ENCODE measurements at regions not wholly inside any gene's neighbourhood (a gene's known extent, or its start where the extent isn't known, plus 50 kb on each side); places are given as distances from the start of the nearest gene placed in this dataset.

DNA sequence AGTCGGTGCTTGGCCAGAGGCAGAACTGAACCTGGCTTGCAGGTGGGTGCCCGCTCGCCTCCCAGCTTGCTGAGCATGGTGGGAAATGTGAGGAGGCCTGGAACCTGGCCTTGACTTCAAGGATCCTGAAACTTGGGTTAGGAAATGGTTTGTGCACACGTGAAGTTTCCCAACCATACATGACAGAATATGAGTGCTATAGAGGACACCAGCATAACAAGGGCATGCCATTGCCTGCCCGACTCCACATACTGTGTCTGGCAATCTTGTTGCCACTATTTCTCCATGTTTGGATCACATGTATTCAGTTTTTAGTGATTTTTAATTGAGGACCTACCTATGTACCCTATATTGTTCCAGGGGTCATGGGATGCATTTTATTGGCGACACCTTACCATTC is 177.6 kb upstream of the ANKRD55 start:
- no peaks in the 10 kb centered on the region for H3K9me3 ChIP-seq
- no peak for ATAC-seq
- no peak overlapping the region for H3K4me3 ChIP-seq
- no peak overlapping the region for H3K27ac ChIP-seq
- peaks cover 21% of the 10 kb centered on the region for H3K4me1 ChIP-seq
- H3K36me3 ChIP-seq = no peaks in the 10 kb centered on the region
- TF ChIP-seq, protein P1, sequence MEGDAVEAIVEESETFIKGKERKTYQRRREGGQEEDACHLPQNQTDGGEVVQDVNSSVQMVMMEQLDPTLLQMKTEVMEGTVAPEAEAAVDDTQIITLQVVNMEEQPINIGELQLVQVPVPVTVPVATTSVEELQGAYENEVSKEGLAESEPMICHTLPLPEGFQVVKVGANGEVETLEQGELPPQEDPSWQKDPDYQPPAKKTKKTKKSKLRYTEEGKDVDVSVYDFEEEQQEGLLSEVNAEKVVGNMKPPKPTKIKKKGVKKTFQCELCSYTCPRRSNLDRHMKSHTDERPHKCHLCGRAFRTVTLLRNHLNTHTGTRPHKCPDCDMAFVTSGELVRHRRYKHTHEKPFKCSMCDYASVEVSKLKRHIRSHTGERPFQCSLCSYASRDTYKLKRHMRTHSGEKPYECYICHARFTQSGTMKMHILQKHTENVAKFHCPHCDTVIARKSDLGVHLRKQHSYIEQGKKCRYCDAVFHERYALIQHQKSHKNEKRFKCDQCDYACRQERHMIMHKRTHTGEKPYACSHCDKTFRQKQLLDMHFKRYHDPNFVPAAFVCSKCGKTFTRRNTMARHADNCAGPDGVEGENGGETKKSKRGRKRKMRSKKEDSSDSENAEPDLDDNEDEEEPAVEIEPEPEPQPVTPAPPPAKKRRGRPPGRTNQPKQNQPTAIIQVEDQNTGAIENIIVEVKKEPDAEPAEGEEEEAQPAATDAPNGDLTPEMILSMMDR (IDR thresholded peaks at IDR 0.05) = no peak
- intact Hi-C loops (cut with DNase I) = no loop called here
- H3K27me3 ChIP-seq = no peaks in the 10 kb centered on the region
- no peak for DNase-seq

DNA sequence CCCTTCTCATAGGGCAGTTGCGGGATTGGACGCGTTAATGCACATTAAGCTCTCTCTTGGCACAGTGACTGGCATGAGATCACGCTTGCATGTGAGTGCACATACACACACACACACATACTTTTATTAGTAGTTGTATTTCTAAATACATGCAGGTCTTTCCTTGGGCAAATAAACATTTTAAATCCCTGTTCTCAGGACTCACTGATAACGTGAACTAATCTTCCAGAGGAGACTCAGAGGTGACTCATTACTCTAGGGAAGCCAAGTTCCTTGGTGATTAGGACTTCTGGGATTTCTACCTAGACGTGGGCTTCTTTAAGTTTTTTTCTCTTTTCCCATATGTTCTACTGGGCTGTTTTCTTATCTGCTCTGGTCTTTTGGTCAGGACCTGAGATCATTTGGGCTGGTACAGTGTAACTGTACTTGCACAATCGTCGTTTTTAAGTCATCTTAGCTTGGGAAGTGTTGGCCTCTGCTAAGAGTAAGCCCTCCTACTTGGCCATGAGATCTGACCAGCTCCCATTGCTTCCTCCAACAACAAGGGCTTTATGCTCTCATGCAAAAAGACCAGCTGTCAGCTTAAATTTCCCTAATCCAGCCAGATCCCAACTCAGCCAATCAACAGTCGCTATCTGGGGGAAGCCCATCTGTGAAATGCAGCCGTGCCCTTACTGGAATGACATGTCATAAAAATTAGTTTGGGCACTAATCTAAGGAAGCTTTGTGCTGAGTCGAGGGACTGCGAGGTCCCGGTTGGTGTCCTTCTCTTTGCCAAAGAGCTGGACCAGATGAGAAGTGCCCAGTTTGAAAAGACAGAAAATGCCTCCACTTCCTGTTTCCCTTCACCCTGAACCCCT is 176.4 kb upstream of the ANKRD55 start:
- Histone ChIP-seq H3K27ac (no peak overlapping the region), H3K4me1 (peaks cover 14% of the 10 kb centered on the region), H3K27me3 (no peaks in the 10 kb centered on the region), H3K36me3 (no peaks in the 10 kb centered on the region), H3K4me3 (no peak overlapping the region), H3K9me3 (no peaks in the 10 kb centered on the region)
- DNase-seq = no peak
- ATAC-seq = peak; percentile 34
- TF ChIP-seq, protein P1 (IDR thresholded peaks at IDR 0.05) = no peak
- intact Hi-C loops (cut with DNase I) = no loop called here

DNA sequence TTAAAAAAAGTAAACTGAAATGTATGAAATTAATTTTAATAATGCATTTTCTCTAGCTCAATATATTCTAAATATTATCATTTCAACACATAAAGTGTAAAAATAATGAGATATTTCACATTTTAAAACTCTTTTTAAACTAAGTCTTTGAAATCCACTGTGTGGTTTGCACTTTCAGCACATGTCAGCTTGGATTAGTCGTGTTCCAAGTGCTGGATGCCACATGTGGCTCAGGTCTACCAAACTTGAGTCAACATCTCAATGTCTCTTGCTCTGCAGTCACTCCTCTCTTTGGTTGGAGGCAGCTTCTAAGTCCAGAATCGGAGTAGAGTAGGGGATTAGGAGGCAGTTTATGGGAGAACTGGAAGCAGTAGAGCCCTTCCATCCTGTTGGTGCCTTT is 173.7 kb upstream of the ANKRD55 start:
- intact Hi-C loops (cut with DNase I) = no loop called here
- DNase-seq (no peak), ATAC-seq (no peak)
- Histone ChIP-seq H3K27ac (no peak overlapping the region), H3K4me1 (peaks cover 3% of the 10 kb centered on the region), H3K9me3 (no peaks in the 10 kb centered on the region), H3K27me3 (no peaks in the 10 kb centered on the region), H3K36me3 (no peaks in the 10 kb centered on the region), H3K4me3 (no peak overlapping the region)
- TF ChIP-seq, protein P1 (IDR thresholded peaks at IDR 0.05) = no peak

DNA sequence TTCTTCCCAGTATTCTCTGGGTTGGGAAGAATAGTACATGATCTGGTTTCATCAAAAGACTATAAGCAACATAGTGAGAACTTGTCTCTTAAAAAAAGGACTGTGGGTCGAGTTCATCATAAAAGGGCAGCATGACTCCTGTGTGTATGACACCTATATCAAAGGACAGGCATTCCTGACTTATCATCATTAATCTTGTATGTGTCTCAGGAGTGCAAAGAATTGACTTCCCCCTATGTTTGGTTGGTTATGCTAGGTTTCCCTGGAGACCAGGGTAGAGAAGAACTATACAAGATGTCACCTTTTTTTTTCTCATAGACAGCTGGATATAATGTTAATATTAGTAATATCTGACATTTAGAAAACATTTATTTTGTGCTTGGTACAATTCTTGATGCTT is 173.1 kb upstream of the ANKRD55 start:
- no peak overlapping the region for H3K27ac ChIP-seq
- no peaks in the 10 kb centered on the region for H3K27me3 ChIP-seq
- intact Hi-C loops (cut with DNase I) = no loop called here
- TF ChIP-seq, protein P1 (IDR thresholded peaks at IDR 0.05) = no peak
- no peak overlapping the region for H3K4me3 ChIP-seq
- ATAC-seq (no peak), DNase-seq (no peak)
- H3K36me3 ChIP-seq = no peaks in the 10 kb centered on the region
- no peaks in the 10 kb centered on the region for H3K4me1 ChIP-seq
- no peaks in the 10 kb centered on the region for H3K9me3 ChIP-seq

DNA sequence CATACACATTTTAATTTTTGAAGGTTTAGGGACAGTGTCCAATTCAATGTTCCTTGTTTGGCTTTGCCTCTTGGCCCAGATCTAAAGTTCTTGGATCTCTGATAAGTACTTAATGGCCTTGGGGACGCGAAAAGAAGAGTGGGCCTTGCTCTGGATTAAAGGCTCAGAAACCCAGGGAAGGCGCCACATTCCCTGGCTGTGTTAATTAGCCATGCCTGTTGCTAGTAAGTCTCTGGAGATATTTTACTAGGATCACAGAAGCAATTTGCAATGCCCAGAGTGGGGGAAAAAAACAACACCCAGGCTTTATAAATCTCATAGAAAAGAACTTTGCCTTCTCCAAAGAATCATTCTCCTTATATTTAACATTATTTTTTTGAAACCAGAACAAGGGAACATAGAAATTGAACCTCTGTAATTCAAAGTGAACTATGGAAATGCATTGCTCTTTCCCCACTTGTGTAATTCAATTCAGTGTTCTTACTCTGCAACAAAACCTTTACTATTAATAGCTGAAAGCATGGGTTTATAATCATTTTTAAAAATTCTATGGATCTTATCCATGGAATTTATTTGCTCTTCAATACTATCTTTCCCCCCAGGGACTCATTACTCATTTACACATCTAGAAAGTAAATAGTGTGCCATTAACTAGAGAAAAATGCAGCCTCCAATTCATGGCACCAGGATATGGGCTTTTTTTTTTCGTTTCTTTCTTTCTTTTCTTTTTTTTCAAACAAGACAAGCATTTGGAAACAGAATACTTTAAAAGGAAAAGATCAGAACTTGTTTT is 172.2 kb upstream of the ANKRD55 start:
- Histone ChIP-seq H3K36me3 (no peaks in the 10 kb centered on the region), H3K27me3 (no peaks in the 10 kb centered on the region), H3K27ac (no peak overlapping the region), H3K4me1 (no peaks in the 10 kb centered on the region), H3K9me3 (no peaks in the 10 kb centered on the region), H3K4me3 (no peak overlapping the region)
- TF ChIP-seq, protein P1 (IDR thresholded peaks at IDR 0.05) = no peak
- intact Hi-C loops (cut with DNase I) = no loop called here
- DNase-seq (no peak), ATAC-seq (no peak)

Measured in upper lobe of right lung (tissue), 1 donor.